ENCODE measurements at regions not wholly inside any gene's neighbourhood (a gene's known extent, or its start where the extent isn't known, plus 50 kb on each side); places are given as distances from the start of the nearest gene placed in this dataset.
A peak's percentile ranks its signal among the peaks of the same experiment; 100 is the strongest.

DNA sequence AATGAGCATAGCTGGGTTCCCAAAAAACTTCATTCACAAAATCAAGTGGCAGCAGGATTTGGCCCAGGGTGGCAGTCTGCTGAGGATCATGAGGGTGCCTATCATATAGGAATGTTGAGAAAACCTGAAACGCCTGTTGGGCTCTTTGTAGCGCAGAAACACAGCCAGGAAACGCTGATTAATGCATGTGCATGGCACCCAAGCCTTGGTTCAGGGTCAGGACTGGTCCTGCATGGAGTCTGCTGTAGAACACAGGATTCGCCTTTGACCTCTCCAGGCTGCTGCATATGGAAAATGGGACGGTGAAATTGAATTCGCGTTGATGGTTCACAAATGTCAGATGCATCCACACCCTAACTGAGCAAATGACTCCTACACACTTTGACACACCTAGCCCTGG, 227.9 kb upstream of the COPS8 start:
- no peak for DNase-seq

DNA sequence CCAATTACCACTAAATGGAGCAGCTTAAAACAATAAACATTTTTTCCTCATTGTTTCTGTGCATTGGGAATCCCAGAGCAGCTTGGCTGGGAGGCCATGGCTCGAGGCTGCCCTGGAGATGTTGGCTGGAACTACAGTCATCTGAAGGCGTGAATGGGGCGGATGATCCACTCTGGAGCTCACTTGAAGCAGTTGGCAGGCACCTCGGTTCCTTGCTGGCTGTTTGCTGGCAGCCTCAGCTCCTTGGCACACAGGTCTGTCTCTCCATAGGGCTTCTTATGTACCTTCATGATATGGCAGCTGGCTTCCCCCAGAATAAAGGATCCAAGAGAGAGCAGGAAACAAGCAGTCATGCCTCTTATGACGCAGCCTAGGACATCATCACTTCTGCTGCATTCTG, 227.0 kb upstream of the COPS8 start:
- DNase-seq: no peak

DNA sequence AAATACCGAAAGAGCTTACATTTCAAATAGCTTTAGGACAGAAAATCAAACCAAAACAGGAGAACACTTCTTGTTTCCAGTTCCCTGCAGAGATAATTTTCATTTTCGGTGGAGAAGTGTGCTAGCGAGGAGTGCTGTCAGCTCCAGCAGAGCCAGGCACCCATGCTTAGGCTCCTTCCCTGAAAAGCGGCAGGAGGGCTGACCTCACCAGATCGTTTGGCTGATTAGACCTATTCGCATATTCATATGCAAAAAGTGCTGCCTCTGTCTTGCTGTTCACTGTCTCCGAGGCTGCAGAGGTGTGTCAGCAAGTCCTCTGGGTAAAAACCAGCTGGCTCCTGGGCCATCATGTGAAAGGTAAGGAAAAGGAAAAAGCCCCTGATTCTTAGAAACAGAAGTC, 225.8 kb upstream of the COPS8 start:
- no peak for DNase-seq

DNA sequence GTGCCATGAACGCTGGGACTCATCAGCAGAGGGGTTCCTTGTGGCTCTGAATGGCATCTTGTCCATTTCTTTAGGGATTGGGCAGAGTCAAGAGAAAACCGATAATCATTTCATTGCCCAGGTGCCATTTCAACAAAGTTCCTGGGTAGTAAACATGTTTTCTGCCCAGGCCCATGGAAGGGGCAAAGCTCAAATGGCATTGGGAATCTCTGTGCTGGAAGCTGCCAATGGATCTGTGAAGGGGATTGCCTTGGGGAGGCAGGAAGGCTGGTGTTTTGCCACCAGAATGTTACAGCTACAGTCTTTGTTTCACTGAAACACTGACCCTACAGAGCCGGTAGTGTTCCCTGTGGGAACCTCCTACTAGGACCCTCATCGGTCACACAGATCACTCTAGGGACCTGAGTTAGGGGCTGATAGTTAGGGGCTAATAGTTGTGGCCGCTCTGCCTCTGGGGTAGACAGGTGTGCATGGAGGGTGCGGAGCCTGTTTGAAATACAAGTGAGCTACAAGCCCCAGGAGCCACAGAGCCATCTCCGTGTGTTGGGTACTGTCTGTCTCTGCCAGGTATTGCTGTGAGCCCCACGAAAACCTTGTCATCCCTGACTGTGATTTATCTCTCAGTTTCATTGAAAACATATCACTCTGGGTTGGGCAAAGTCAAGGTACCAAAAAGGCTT, 224.4 kb upstream of the COPS8 start:
- DNase-seq: no peak

DNA sequence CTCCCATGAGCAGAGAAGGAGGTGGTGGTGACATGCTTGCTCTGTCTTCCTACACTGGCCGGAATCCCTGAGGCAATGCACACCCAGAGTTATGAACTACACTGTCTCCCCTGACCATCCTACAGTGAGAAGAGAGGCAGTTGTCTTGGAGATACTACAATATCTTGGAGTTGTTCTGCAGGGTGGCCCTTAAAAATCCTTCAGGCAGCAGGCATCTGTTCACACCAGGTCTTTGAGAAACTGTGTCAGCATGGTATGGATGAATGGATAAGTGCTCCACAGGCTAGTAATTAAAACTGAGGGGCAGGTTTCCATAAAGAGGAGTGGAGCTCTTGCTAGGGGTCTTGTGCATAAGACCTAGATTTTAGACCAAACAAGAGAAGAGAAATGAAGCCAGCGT, 223.7 kb upstream of the COPS8 start:
- DNase-seq: no peak

DNA sequence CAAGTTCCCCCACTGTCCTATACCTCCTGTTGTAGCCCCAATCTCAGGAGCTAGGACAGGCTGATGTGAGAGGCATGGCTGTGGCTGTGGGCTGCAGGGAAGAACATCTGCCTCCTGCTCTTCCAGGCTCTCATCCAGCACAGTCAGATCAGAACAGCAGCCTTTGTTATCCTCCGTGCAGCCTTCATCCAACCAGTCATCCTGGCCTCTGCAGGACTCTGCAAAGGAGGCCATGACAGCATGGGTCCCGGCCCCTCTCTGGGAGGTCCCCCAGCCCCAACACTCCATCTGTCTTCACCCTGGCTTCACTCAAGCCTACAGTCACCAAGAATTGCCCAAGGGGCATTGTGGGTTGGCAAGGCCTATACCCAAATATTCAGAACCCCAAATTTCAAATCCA, 223.2 kb upstream of the COPS8 start:
- DNase-seq: no peak

DNA sequence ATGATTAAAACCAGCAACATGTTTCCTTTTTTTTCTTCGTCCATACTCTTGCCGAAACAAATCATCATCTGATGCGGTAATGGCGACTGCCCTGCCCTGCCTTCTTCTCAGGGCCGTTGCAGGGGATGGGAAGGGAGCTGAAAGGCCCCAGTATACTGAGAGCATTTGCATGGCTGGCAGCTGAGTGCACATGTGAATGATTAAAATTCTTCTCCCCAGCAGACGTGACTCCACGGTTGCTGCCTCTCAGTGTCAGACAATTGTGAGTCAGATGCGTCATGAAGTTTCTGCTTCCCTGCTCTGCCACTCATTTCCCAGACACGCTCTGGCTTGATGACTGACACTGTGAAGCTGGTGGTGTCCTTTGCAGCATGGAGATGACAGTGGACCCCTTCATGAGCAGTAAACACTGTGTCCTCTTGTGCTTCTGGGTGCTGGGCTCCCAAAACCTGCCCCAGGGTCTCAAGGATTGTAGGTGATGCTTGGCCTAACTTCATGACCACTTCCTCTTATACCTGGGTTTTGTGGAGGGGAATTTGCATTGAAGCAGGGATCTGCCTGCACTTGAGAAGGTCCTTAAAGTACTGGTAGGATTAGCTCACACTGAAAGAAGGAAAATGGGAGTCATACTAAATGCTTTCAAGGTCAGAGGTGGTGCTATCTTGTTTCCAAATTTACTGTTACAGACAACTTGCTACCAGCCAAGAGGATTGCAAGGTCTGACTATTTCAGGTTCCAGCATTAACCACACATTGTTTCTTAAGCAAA, 222.5 kb upstream of the COPS8 start:
- no peak for DNase-seq

DNA sequence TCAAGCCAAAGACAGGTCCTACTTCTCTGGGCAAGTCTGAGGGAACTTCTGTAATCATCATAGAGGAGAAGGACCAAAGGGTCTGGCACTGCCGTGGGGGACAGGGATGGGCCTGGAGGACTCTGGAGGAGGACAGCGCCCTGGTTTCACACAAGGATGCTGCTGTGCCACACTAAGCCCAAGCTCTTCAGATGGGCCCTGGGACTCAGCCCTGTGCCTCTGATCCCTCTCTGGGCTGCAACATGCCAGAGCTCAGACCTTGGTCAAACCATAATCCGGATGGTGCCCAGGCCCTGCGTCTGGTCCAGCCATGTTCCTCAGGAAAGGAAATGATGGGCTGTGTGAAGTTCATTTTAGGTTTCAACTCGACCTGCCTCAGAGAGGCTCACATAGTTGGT, 222.0 kb upstream of the COPS8 start:
- no peak for DNase-seq

DNA sequence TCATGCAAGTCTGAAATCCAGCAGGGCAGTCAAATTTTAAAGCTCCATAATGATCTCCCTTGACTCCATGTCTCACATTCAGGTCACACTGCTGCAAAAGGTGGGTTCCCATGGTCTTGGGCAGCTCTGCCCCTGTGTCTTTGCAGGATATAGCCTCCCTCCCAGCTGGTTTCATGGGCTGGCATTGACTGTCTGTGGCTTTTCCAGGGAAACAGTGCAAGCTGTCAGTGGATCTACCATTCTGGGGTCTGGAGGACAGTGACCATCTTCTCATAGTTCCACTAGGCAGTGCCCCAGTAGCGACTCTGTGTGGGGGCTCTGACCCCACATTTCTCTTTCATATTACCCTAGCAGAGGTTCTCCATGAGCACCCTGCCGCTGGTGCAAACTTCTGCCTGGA, 220.6 kb upstream of the COPS8 start:
- DNase-seq: no peak

DNA sequence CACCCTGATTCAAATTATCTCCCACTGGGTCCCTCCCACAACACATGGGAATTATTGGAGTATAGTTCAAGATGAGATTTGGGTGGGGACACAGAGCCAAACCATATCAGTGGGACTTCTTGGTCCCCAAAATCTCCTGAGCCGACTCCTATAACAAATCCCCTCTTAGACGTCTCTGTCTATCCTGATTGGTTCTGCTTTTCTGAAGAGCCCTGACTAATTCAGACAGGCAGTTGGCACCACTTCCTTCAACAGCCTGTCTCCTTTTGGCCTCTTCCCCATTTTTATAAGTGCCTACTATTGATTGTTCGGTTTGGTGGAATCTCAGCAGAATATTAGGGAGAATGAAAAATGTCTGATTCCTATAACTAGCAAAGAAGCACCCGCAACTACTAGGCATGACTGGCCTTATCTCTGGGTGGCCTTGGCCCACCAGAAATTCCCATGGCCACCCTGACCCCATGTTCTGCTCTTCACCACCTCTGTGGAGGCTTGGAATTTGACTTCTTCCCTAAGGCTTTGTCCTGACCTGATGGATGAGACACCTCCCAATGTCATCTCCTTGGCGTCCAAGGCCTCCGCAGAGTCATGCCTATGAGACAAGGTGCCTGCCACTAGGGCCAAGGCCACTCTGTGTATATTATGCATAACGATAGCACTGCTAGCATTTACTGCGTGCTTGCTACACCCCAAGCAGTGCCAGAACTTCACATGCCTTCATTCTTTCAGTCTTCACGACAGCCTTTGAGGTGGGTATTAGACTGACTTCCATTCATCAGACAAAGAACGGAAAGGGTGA, 218.9 kb upstream of the COPS8 start:
- DNase-seq: no peak

DNA sequence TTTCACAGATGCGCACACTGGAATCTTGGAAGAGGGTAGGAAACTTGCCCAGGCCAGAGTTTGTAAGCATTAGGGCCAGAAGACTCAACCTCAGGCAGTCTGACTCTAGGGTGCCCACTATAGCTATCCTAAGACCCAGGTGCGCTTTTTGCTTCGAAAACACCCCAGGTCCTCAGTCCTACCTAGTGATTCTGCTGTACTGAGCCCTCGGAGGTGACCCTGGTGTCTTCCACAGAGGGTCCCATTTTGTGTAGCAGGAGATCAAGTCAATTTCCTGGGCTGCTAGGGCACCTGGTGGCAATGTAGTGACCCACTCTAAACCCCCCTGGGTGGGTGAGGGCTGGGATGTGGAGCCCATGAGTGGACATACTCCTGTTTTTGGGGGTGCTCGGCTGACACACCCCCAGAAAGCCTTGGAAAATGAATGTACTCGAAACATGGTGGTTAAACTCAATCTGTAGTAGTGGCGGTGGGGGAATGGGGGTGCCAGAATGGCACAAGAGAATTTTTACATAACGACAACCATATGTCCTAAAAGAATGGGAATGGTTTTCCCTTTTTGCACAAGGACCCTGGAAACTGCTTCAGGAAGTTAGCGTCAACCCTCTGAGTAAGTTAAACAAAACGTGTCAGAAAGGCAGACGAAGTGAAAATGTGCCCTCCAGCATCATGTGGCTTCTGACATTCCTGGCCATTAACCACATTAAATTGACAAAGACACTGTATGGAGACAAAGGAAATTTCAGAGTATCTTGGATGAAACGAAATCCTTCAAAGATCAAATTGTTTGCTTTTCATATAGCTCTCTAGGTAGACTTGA, 218.0 kb upstream of the COPS8 start:
- no peak for DNase-seq

DNA sequence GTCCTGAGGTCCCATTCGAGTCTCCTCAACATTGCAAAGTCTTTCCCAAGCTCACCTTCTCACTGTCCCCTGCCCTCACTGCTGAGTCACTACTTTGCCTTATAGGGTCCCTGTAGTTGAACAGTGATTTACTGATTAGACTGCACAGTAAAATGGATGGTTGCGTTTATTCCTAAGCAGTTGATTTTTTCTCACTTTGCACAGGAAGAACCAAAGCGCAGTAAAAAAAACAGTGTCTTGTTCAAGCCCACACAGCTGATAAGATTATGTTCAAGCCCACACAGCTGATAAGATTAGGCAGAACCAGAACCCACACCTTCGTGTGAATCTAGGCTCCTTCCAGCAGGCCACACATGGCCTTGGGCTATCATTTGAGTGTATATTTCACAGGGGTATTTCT, 215.3 kb upstream of the COPS8 start:
- DNase-seq: no peak

DNA sequence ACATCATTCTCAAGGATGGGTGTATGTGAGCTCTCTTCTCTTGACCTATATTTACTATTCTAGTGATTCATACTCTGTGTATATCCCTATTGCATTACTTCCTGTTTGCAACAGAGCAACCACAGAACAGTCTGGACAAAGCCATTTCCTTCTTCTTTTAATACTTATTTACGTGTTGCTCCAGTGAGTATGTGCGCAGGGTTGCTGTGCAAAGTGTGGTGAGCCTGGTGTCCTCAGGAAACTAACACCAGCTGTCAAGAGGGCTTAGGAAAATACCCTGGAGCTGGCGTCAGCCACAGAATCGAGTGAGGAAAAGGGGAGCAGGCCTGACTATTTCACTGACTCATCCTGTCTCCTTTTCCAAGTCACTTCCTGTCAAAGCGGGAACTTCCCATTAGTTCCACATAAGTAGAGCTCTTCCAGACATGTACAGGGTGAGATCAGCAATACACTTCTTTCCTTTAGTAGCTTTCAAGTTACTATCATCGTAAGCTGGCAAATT, 214.1 kb upstream of the COPS8 start:
- DNase-seq: peak in 1 of 2 experiments; percentile 59

DNA sequence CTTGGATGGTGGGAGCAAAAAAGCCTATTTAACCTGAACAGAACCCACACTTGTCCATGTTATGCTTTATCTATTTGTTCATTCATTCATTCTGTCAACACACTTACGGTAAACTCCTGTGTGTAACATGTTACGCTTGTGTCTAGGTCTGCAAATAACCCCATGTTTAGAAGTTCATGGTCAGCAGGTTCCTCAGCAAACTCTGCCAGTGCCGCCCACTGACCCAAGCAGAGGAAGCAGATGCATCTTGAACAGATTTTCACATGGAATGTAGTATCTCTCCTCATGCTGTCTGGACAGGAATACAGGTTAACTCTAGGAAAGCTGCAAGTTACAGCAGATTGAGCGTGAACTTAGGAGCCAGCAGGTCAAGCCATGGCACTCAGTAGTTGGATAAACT, 213.7 kb upstream of the COPS8 start:
- DNase-seq: no peak

DNA sequence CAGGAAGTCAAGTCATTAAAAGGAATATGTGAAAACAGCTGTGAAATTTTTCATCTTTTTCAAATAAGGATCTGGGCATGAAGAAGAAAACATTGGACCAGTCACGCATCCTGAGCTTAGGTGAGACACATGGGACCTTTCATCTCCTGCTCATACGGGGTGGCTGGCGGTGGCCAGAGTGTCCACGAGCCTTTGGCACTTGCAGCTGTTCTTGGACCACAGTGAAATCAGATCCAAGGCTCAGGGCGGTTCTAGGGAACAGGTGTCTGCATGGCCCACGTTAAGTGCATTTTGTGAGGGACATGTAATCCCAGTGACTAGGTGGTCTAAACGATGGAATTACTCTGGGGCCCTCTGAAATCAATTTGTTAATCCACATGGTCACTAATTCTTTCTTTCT, 212.7 kb upstream of the COPS8 start:
- DNase-seq: no peak

DNA sequence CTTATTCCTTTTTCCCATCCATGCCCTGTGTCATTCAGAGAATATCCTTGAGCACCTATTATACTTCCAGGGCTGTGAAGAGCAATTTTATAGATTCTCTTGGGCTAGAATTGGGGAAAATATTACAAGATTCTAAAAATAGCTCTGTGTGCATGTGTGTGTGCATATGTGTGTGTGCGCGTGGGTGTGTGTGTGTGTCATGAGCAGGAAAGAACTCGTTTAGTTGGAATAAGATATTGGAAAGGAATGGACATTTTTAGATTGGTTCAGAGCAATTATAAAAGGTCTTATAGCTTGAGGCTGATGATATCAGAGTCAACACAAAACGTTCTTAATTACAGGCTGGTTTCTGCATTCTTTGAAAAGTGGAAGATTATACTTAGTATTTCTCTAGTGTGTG, 212.1 kb upstream of the COPS8 start:
- DNase-seq: no peak

DNA sequence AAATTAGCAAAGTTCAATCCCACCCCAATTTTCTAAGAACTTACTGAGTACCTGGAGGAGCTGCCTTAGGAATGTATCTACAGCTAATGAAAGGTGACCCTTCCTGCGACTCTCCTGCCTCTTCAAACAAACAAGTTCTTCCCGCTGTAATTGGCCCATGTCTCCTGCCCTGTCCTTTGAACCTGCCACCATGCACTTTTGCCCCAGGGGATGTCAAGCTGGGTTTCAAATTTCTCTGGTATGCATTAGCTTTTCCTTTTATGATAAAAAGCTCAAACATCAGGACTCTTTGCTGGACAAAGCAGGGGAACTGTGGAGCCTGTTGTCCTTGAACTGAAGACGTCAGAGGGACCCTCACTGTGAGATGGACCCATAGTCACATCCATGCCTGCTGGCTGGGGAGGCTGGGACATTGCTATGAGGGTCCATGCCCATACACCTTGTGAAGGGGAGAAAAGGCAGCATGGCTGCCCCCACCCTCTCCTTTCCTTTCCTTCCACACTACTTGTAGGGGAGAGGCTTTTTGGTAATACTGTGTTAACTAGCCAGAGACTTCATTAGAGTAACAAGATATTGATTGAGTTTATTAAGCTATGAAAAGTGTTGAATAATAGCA, 210.7 kb upstream of the COPS8 start:
- no peak for DNase-seq

DNA sequence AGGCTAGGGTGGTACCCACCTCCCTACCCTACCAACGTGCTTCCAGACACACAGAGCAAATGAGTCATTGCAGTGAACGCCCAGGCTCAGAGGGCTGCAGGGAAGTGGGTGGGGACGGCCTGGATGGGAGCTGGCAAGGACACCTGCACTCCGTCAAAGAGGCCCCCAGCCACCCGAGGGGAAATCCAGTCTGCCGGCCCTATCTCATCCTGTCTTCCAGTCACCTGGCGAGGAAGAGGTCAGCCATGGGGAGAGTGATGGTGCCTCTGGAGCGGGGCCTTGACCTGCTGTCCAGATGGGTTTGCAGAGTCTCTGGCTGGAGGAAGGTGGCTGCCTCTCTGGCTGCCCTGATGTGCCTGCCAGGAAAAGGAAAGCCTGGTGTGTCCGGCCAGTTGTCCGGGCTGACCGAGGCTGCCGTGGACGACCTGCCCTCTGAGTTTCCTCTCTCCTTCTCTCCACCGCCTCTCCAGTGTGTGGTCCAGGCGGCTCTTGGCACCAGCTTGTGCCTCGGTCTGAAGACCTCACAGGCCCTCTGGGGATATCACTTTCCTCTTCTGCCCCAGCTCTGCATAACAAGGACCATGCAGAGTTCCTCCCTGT, 209.7 kb upstream of the COPS8 start:
- DNase-seq: no peak

DNA sequence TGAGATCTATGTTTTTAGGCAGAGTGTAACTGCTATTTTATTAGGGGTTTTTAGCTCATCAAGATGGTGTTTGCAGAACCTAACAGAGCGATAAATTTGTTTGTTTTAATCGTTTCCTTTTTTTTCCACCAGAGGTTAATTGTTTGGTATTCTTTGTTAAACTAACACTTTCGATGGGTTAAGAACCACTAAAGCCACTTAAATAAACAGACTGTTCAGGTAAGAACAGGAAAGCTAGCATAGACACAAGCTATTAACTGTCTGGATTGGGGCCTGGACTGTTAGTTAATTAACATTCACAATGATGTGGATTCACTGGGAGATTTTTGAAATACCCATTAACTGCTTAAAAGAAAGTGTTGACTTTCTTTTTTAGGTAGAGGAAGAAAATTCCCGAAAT, 209.0 kb upstream of the COPS8 start:
- no peak for DNase-seq

DNA sequence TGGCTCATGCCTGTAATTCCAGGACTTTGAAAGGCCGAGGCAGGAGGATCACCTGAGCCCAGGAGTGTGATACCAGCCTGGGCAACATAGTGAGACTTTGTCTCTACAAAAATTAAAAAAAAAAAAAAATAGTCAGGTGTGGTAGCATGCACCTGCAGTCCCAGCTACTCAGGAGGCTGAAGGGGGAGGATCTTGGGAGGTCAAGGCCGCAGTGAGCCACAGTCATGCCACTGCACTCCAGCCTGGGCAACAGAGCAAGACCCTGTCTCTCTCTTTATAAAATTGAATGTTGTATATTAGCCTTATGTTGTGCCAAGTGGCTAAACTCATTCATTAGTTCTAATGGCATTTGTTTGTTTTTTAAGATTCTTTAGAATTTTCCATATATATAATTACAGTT, 207.7 kb upstream of the COPS8 start:
- no peak for DNase-seq

DNA sequence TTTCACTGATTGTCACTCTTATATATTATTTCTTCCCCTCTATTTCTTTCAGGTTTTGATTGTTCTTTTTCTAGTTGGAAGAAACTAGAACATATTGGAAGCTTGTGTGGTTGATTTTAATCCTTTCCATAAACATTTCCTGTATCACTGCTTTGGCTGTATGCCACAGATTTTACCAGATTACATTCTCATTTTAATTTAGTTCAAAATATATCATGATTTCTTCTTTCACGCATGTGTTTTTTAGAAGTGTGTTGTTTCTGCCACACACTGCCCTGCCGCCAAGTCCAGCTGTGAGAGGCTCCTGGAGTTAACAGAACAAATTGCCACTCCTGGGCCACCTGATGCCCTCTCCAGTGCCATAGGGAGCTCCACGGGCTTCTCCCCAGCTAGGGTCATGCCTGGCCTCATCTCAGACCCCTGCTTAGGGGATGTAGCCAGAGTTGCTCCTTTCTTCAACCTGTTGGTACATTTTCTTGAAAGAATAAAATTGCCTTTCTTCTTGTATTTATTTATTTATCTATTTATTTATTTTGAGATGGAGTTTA, 206.2 kb upstream of the COPS8 start:
- no peak for DNase-seq

DNA sequence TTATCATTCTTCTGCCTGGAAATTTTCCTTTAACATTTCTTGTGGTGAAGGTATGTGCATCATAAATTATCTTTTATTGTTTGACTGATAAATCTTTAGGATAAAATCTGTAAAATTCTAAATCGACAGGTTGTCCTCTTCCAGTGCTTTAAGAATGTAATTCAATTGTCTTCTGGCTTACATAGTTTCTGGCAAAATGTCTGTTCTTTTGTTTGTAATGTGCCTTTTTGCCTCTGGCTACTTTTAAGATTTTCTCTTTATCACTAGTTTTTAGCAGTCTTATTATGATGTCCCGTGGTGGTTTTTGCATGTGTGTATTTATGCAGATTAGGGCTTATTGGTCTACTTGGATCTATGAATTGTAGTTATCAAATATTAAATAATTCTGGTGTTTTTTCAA, 203.6 kb upstream of the COPS8 start:
- no peak for DNase-seq
